ENCODE measurements at regions not wholly inside any gene's neighbourhood (a gene's known extent, or its start where the extent isn't known, plus 50 kb on each side); places are given as distances from the start of the nearest gene placed in this dataset.

DNA sequence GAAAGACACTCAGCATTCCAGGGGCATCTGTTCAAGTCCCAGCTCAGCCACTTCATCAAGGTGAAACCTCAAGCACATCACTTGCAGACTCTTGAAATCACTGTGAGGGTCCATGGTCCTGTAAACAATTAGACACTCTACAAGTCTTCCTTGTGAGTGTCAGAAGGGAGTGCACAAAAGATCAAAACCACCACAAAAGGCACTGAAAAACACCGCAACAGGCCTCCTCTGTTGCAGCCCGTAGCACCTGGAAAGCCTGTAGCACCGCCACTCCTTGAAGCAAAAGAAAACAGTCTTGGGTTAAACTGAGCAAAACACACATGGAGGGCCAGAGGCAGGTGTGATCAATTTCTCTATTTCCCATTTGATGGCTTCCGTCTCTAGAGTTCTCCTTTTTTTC, 63.8 kb upstream of the SNRK start:
- TF ChIP-seq, protein P1, sequence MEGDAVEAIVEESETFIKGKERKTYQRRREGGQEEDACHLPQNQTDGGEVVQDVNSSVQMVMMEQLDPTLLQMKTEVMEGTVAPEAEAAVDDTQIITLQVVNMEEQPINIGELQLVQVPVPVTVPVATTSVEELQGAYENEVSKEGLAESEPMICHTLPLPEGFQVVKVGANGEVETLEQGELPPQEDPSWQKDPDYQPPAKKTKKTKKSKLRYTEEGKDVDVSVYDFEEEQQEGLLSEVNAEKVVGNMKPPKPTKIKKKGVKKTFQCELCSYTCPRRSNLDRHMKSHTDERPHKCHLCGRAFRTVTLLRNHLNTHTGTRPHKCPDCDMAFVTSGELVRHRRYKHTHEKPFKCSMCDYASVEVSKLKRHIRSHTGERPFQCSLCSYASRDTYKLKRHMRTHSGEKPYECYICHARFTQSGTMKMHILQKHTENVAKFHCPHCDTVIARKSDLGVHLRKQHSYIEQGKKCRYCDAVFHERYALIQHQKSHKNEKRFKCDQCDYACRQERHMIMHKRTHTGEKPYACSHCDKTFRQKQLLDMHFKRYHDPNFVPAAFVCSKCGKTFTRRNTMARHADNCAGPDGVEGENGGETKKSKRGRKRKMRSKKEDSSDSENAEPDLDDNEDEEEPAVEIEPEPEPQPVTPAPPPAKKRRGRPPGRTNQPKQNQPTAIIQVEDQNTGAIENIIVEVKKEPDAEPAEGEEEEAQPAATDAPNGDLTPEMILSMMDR (IDR thresholded peaks at IDR 0.05) = no peak
- TF ChIP-seq POLR2A (IDR thresholded peaks at IDR 0.05) = no peak
